Cardiac muscle cell (in vitro differentiated cells and primary cell): ENCODE measurements at regions not wholly inside any gene's neighbourhood (a gene's known extent, or its start where the extent isn't known, plus 50 kb on each side); places are given as distances from the start of the nearest gene placed in this dataset.

Experiments used
- DNase-seq, 2 donors: peaks; one replicate each; pipeline versions ENCODE4 v3.0.0 to v3.0.0-alpha.2; 2010 to 2017; ENCODE audit warnings: low read depth in 1 of 2, low spot score in 1 of 2
- H3K27ac ChIP-seq: fragments of 200-600 bp; sonication (generic); 2 replicates; pipeline ENCODE4 v1.5.1; 2016
- H3K27me3 ChIP-seq: fragments of 200-600 bp; sonication (generic); 2 replicates; pipeline ENCODE4 v1.6.0; 2016; ENCODE audit warnings: control low read depth
- H3K36me3 ChIP-seq: fragments of 200-600 bp; sonication (generic); 2 replicates; pipeline ENCODE4 v1.5.1; 2016; ENCODE audit warnings: control low read depth
- H3K4me1 ChIP-seq: fragments of 200-600 bp; sonication (generic); 2 replicates; pipeline ENCODE4 v1.8.1; 2017; ENCODE audit warnings: low read depth, mild to moderate bottlenecking, mixed run types
- H3K4me3 ChIP-seq: fragments of 200-600 bp; sonication (generic); 2 replicates; pipeline ENCODE4 v1.5.1; 2016; ENCODE audit warnings: mild to moderate bottlenecking
- H3K9me3 ChIP-seq: fragments of 200-600 bp; sonication (generic); 2 replicates; pipeline ENCODE4 v1.5.1; 2017; ENCODE audit warnings: low read depth, mild to moderate bottlenecking, control low read depth
- CTCF ChIP-seq: IDR thresholded peaks from 2 replicates; pipeline ENCODE4 v1.5.1; 2012; ENCODE audit warnings: low read depth, mild to moderate bottlenecking, low read length

GRCh38 chr4:12414181-12414812 is 985.6 kb upstream of the HS3ST1 start:
- Histone ChIP-seq H3K36me3 (no peaks in the 10 kb centered on the region), H3K9me3 (no peaks in the 10 kb centered on the region)
- TF ChIP-seq CTCF: no peak

GRCh38 chr4:12411072-12411471 is 982.4 kb upstream of the HS3ST1 start:
- peak in 1 of 2 donors; percentile 83 for DNase-seq
- no peak overlapping the region for H3K27ac ChIP-seq
- no peaks in the 10 kb centered on the region for H3K27me3 ChIP-seq
- no peaks in the 10 kb centered on the region for H3K36me3 ChIP-seq
- no peaks in the 10 kb centered on the region for H3K9me3 ChIP-seq
- TF ChIP-seq CTCF: no peak
- peaks cover 10% of the 10 kb centered on the region for H3K4me1 ChIP-seq
- H3K4me3 ChIP-seq: no peak overlapping the region

More at GRCh38 chr4:12414181-12414812, 985.6 kb upstream of the HS3ST1 start:
- Histone ChIP-seq H3K4me1 (peaks cover 10% of the 10 kb centered on the region), H3K27me3 (no peaks in the 10 kb centered on the region), H3K4me3 (no peak overlapping the region), H3K27ac (no peak overlapping the region)
- no peak for DNase-seq

- Histone ChIP-seq H3K4me1 (peaks cover 7% of the 10 kb centered on the region), H3K4me3 (no peak overlapping the region), H3K36me3 (no peaks in the 10 kb centered on the region), H3K27ac (no peak overlapping the region), H3K27me3 (no peaks in the 10 kb centered on the region), H3K9me3 (no peaks in the 10 kb centered on the region)
- TF ChIP-seq CTCF: peak; percentile 55
- peak in 1 of 2 donors; percentile 86 for DNase-seq
Observed at GRCh38 chr4:12409507-12410190, 981.0 kb upstream of the HS3ST1 start.

- H3K4me1 ChIP-seq: no peaks in the 10 kb centered on the region
- TF ChIP-seq CTCF: no peak
- H3K9me3 ChIP-seq: no peaks in the 10 kb centered on the region
- no peak for DNase-seq
- H3K27me3 ChIP-seq: no peaks in the 10 kb centered on the region
- H3K36me3 ChIP-seq: no peaks in the 10 kb centered on the region
- no peak overlapping the region for H3K27ac ChIP-seq
- no peak overlapping the region for H3K4me3 ChIP-seq
Observed at GRCh38 chr4:12408364-12408763, 979.7 kb upstream of the HS3ST1 start.

GRCh38 chr4:12403175-12403574 is 974.5 kb upstream of the HS3ST1 start:
- TF ChIP-seq CTCF: no peak
- no peaks in the 10 kb centered on the region for H3K4me1 ChIP-seq
- no peaks in the 10 kb centered on the region for H3K9me3 ChIP-seq
- H3K27me3 ChIP-seq: no peaks in the 10 kb centered on the region
- DNase-seq: no peak
- H3K36me3 ChIP-seq: no peaks in the 10 kb centered on the region
- H3K4me3 ChIP-seq: no peak overlapping the region
- H3K27ac ChIP-seq: no peak overlapping the region
